SW 1271 (cell line): ENCODE measurements at regions not wholly inside any gene's neighbourhood (a gene's known extent, or its start where the extent isn't known, plus 50 kb on each side); places are given as distances from the start of the nearest gene placed in this dataset.
"Not testable (repeated sequence)": the region's sequence is repeated elsewhere in the genome, so short reads cannot be mapped to it uniquely, and the experiment has no call there.

ENCODE experiments used
- DNase-seq, 2 experiments: peaks; one replicate each; lab custom pipeline; 2025; lab: John Stamatoyannopoulos, UW

DNA sequence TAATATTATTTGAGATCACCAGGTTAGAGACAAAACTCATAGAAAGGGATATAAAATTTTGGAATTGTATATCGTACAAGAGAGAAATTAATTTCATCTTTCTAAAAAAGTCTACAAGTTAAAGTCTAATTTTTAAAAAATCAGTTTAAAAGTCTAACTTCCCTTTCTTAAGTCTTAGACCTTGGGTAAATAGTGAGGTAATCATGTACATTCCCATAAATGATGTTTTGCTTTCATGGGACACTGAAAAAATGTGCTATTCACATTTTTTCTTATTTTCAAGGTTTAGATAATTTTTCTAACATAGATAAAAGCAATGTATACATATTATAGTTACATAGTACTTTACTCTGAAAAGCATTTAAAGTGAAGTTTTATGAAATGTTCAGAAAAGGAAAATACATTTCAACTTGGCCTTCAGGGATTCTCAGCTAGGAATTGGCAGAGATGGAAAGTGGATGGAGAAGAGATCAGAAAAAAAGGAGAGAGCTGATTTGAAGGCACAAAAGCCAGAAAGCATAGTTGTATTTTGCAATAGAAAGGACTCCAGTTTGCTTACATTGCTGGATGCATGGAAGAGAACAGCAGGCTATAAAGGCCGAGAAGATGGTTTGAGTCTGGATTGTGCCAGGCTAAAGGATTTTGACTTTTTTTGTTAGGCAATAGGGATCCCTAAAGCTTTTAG lies 194.0 kb downstream of the CASP12 start:
- no peak for DNase-seq

DNA sequence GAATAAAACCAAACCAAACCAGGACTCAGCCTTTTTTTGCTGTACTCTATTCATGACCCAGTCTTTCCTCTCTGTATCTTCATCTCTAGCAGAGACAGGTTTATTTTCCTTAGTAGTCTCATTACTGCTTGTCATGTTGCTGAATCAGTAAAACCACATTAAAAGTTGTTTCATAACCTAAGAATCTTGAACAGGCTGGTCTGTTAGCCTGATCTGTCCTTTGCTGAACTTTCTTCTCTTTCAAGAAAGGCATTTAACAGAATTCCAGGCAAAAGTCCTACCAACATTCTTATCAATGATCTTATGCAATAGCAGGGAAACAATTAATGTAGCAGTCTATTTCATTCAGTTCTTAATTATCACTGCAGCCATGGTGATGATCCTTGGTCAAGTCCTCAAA lies 197.7 kb downstream of the CASP12 start:
- DNase-seq: peak in 1 of 2 experiments; percentile 14

DNA sequence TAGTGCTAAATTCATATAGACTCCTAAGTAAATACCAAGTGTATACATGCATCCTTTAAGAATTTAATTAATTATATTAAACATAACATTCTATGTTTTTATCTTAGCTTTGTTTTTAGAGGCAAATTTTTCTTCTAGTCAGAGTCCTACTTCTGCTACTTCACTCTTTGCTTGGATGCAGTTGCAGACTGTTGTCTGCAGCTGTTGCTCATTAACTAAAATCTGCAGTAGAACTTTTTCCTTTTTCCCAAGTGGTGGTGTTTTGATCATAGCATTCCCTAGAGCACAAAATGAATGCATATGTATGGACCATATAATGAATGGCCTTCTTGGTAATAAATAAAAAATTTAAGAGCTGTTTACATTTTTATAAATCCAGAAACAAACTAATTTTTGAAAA lies 198.3 kb downstream of the CASP12 start:
- no peak for DNase-seq

DNA sequence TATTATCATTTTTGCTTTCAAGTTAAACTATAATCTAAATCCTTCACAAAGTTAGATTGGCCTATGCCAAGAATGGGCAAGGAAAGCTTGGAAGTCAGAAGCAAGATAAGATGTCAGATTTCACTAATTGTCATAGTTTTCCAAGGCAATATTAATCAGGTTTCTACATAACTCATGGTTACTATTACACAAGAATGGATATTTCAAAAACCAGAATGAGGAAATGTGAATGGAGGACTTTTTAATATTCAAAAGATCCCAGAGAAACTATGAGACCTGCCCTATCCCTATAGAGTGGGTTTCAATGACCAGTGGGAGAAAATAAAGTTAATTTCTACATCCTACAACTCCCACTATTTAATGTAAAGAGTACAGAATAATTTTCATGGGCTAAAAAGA lies 203.2 kb downstream of the CASP12 start:
- no peak for DNase-seq

DNA sequence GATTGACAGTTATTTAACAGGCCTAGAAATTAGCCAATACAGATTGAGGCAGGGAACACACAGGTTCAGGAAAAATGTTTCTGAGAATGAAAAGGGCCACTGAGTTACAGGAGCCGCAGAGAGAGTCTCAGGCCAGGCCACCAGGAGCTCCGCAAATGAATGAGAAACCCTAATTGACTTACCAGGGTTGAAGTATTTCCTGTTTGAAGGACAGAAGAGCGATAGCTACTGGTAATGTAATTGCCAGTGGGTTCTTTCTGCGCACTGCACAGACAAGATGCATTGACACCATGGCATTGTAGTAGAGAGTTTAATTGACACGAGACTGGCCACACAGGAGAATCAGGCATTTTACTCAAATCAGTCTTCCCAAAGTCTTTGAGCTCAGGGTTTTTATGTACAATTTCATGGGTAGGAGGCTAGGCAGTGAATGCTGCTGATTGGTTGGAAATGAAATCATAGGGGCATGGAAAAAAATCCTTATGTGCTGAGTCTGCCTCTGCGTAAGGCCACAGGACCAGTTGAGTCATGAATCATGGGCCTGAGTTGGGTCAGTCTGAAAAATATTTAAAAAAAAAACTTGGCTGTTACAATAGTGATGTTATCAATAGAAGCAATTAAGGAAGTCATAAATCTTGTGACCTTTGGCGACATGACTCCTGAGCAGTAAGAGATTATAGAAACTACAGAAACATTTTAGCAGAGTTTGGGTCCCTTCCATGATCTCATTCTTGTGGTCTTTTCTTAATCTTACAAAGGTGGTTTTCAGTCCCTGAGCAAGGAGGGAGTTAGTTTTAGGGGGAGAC lies 203.8 kb downstream of the CASP12 start:
- DNase-seq: no peak

DNA sequence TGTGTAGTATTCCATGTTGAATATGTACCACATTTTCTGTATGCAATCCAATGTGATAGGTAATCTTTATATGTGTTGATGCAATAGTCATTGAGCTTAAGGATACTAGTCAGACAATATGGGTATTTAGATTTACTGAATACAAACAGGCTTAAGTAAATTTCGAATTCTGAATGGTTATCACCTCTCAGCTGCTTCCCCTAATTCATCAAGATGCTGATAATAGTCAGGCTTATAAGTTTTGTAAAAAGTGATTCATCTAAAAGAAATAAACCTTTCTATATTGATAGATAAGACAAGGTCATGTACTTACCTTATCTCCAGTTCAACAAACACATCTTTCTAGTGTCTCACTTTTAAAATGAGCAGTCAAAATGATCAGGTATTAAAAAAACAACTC lies 205.5 kb downstream of the CASP12 start:
- no peak for DNase-seq

DNA sequence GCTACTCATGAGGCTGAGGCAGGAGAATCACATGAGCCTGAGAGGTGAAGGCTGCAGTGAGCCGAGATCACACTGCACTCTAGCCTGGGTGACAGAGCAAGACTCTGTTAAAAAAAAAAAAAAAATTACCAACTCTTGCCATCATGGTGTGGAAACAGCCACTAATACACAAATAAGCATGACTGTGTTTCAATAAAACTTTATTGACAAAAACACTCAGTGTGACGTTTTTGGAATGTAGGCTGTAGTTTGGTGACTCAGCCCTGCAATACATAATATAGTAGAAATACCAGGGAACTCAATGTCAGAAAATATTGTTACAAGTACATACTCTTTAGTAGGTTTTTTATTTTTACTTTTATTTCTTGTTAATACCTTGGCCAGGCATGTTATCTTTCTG lies 207.1 kb downstream of the CASP12 start:
- no peak for DNase-seq

DNA sequence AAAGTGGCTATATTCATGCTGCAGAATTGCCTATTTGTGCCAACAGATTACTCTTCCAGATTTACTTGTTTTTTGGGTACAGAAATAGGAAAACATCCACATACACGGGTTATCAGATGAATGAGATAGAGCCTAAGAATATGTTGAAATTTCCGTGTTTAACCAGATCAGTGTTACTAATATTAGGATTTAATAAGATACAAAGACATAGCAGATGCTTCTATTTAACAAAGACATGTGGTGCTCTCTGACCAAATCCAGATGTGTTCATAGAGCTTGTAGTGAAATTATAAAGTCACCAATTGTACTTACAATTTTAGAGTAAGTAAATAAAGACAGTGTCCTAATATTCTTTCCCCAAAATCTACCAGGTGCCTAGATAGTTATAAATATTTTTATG lies 208.0 kb downstream of the CASP12 start:
- DNase-seq: no peak

DNA sequence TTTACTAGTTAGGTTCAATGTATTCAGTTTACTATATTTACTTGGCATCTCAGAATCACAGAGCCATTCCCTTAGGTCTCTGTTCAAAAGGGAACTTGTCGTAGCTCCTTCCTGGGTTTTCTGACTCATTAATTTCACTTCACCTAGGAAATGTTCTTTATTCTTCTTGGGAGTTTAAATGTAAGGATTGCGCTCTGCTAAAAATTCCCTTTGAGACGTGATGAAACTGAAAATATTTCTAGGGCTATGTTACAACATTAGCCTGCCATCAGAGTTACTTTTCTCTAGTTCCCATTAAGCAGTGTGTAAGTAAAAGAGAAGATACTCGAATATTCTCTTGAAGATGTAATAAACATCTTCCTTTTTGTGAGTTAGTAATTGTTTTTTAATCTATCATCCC lies 209.5 kb downstream of the CASP12 start:
- DNase-seq: no peak

DNA sequence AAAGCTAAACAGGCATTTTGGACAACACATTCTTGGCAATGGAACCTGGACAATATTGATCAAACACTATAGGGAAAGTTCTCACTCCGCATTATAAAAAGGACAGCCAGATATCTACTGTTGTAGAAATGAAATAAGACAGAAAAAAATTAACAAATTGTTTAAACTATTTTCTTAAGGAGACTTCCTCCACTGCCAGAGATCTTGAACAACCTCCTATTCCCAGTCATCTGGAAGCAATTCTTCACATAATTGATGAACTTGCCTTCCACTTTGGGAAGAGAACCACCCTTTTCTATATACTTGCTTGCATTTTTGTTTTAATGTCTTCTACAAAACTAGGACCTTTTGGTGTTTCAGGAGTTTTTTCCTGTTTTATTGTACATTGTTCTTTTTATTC lies 216.1 kb downstream of the CASP12 start:
- DNase-seq: no peak

DNA sequence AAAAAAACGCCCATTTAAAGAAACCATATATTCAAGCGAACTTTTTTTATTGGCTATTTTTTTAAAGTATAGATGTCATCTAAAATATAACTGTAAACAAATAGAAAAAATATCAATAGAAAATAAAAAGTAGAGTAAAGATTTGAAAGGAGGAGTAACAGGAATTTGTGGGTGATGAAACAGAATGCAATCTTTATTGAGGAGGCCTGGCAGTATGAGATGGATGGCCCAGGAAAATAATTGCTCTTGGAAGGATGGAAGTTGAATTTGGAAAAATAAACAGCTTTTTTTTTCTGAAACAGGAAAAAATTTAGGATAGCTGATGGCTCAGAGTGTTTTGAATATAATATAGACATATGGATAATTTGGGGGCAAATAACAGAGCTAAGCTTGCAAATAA lies 219.0 kb downstream of the CASP12 start:
- no peak for DNase-seq

DNA sequence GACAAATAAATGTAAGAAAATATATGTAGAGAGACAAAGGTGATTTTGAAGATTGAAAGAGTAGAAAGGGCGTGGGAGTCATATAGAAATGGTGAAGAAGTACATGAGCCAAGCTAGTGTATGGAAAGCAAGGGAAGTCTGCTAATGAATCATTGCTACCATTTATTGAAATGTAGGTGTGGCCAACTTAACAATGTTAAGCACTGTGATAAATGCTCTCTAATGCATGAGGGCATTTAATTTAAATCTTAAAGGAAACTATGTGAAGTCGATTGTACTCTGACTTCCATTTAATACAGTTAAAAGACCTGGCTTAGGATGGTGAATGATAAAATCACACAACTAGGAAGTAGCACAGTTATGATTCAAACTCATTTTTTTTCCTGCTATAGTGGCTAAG lies 219.9 kb downstream of the CASP12 start:
- no peak for DNase-seq

DNA sequence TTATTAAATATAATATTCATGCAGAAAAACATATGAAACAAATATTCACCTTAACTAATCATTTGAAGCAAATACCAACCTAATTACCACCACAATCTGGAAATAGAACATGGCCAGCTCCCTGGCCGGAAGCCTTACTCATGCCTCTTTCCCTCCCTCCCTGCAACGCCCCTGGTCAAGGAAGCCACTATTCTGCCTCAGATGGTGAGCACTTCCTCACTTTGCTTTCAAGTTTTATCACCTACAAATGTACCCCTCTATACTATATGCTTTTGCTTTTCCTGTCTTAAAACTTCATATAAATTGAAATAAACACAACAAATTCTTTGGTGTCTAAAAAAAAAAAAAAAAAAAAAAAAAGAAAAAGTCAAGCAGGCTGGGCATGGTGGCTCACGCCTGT lies 221.2 kb downstream of the CASP12 start:
- not testable (repeated sequence) for DNase-seq

DNA sequence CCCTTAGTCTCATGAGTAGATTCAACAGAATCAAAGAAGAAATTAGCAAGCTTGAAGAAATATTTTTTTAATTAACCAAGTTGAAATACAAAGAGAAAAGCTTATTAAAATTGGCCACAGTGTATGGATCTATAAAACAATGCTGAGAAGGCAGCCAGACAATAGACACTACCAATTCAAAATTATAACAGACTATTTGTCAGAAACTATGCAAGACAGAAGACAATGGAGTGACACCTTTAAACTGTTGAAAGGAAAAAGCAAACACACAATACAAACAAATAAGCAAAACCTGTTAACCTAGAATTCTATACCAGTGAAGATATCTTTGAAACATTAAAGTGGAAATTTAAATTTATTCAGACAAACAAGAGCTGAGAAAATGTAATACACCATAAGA lies 225.4 kb downstream of the CASP12 start:
- DNase-seq: no peak

DNA sequence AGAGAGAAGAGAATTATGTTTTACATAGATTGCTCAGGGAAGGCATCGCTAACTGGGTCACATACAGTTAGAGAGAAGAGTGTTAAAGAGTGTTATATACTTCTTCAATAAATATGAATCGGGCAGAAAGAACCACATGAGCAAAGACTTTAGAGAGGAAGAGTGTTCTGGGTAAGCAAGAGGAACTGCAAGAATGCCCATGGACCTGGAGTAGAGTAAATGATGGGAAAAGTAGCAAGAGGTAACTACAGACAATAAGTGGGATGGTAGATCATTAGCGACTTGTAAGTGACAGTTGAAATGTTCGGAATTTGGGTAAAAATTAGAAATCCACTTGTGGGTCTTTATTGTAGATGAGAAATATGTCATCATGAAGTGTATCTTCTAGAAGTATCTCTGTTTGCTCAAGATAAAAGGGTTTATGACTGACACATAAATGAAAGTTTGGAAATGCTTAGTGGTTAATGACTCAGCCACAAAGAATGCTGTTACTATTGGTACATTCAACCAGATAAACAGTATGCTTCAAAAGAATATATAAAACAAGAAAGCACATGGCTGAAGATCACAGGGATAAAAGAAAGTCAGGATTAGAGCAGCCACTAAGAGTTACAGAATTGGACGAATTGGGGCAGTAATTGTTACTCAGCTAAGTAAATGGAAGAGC lies 229.3 kb downstream of the CASP12 start:
- DNase-seq: peak; percentile 47 to 92

DNA sequence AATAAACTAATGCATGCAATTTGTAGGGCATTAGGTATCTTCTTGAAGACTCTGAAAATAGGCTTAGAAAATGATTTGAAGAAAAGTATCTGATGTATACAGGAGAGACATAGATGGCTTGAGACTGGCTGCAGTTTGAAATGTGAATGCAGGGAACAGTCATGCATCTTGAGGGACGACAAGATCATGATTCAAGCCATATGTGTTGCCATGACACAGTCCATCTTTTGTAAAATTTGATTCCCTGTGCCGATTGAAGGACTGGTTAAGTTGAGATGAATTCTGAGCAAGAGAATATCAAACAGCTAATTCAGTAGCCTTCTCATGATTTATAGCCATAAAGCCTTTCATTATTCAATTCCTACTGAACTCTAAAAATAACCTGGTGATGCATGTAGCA lies 231.6 kb downstream of the CASP12 start:
- DNase-seq: no peak

DNA sequence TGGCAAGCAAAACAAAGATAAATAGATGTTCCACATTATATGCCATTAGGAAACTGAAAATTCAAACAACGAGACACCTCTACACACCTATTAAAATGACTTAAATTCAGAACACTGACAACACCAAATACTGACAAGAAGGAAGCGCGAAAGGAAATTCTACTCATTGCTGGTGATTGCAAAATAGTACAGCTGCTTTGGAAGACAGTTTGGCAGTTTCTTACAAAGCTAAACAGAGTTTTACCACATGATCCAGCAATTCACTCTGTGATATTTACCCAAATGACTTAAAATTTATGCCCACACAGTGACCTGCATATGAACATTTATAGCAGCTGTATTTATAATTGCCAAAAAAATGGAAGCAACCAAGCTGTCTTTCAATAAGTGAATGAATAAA lies 232.6 kb downstream of the CASP12 start:
- DNase-seq: no peak

DNA sequence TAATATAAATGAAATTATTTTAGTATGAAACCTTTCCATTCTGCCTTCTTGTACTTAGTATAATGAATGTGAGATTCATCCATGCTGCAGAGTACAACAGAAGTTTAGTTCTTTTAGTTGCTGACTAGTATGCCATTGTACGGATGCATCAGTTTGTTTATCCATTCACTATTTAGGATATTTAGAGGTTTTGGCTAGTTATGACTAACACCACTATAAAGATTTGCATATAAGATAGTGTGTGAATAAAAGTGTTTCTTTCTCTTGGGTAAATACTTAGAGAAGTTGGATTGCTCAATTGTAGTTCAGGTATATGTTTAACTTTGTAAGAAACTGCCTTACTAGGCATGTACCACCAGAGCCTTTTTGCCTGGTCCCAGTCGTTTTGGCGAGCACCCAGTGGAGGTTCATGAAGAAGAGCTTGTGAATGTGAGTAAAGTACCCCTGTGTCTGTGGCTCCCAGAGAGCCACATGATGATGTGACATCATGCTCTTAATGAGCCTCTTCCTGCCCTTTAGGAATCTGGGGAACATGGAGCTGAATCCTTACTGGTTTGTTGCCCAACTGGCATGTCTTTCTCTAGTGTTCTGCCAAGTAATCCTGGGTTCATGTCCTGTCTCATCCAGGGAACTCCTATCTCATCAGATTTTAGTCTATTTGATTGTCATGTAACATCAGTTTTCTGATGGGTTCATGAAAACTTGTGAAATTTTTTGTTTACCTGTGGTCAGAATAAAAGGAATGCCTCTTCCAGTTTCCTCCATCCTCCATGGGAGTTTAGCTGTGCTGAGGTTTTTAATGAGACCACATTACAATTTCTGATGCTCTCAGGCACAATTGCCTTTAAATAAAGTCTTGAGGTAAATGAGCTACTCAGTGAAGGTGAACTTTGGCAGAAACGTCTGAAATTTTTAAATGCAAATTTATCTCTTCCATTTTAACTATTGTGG lies 234.8 kb downstream of the CASP12 start:
- no peak for DNase-seq

DNA sequence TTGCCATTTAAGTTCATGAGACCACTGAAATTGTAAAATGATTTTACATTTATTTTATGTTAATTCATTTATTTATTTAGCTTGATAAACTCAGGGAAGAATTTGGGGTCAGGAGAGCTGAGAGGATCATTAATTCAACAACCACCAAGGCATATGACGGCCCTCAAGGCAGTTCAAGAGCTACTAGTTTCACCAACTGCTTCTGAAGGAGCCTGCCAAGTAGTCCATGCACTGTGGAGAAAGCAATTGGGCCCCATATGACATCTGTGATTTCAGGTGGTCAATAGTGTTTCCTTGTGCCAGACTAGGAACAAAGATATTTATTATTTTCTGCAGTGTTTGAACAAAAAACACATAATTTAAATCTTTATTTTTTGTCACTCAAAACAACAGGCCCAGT lies 236.4 kb downstream of the CASP12 start:
- no peak for DNase-seq

DNA sequence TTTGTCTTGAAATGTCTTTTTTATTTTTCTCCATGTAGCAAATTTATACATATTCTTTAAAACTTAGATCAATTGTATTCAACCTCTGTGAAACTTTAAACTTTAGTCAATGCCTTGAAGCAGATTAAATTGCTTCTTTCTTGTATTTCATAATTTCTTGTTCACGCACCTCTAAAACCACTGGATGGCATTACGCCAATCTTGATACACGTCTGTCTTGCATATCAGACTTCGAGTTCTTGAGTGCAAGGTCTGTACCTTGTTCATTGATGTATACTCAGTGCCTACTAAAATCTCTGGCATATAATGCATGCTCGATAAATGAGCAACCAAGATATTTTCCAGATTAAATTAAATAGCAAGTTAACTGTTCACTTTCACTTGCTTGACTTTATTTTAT lies 236.8 kb downstream of the CASP12 start:
- DNase-seq: no peak

DNA sequence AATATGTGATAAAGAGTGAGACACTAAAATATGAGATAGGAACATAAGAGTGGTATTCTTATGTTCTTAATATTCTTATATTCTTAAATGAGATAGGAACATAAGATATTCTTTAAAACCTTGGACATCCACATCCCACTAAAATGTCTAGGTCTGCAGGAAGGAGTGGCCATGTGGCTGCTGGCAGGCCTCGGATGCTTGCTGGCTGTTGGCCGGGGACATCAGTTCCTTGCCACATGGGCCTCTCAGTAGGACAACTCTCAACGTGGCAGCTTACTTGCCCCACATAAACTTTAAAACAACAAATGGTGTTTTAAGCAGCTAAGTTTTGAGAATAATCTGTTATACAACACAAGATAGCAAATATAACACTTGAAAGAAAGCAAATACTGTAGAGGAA lies 240.1 kb downstream of the CASP12 start:
- no peak for DNase-seq

DNA sequence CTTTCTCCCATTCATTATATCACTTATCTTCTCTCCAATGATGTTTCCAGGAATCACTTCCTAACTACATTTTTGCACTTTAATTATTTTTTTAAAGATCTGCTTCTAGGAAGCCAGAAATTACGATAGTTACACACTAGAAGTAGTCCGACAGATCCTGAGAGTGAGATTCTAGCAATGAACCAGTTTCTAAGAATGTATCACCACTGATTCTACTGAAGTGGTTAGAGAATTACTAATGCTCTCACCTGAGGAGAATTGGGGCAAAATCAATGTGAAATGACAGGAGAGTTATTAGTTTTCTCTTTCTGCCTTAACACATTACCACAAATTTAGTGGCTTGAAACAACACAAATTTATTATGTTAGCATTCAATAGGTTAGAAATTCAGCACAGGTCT lies 241.2 kb downstream of the CASP12 start:
- no peak for DNase-seq
